B cell (primary cell): ENCODE measurements at regions not wholly inside any gene's neighbourhood (a gene's known extent, or its start where the extent isn't known, plus 50 kb on each side); places are given as distances from the start of the nearest gene placed in this dataset.

ENCODE experiments used
- EZH2 ChIP-seq: IDR thresholded peaks from 2 replicates; pipeline ENCODE4 v1.6.1; 2012; ENCODE audit warnings: borderline replicate concordance, low read depth, mild to moderate bottlenecking, moderate library complexity, low read length; ENCODE audit not compliant: insufficient read depth, poor library complexity, severe bottlenecking
- TF ChIP-seq, protein P1 (sequence below): fragments of 200-600 bp; IDR thresholded peaks from one replicate; pipeline ENCODE4 v1.8.0; 2022; ENCODE audit warnings: antibody characterized with exemption, mild to moderate bottlenecking

DNA sequence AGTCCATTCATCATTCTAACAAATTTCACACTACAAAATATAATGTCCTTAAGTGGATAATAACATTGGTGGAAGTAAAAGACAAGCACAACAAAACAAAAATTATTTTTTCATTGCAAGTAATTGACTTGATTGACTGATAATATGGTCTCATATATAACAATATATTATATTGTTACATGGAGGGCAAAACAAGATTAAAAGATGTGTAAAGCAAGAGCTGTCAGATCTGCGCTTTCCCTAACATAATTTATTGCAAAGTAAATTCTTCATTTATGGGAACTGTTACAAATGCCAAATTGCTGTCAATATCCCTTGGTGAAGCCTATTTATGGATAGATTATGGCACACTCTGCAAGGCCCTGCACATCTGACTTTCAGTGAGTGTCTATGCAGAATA lies 233.6 kb downstream of the PCDH7 start:
- TF ChIP-seq, protein P1, sequence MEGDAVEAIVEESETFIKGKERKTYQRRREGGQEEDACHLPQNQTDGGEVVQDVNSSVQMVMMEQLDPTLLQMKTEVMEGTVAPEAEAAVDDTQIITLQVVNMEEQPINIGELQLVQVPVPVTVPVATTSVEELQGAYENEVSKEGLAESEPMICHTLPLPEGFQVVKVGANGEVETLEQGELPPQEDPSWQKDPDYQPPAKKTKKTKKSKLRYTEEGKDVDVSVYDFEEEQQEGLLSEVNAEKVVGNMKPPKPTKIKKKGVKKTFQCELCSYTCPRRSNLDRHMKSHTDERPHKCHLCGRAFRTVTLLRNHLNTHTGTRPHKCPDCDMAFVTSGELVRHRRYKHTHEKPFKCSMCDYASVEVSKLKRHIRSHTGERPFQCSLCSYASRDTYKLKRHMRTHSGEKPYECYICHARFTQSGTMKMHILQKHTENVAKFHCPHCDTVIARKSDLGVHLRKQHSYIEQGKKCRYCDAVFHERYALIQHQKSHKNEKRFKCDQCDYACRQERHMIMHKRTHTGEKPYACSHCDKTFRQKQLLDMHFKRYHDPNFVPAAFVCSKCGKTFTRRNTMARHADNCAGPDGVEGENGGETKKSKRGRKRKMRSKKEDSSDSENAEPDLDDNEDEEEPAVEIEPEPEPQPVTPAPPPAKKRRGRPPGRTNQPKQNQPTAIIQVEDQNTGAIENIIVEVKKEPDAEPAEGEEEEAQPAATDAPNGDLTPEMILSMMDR = no peak
- TF ChIP-seq EZH2 = no peak
